MCF 10A (cell line): ENCODE measurements at regions not wholly inside any gene's neighbourhood (a gene's known extent, or its start where the extent isn't known, plus 50 kb on each side); places are given as distances from the start of the nearest gene placed in this dataset.

Source experiments
- BruUV-seq: library from RNA; stranded (reverse); fragments of 400-500 nt; replicated peaks from 2 replicates; lab custom pipeline; 2021; lab: Mats Ljungman, UMichigan
- CTCF ChIA-PET: fragments of 300-600 bp; sonication (Branson Sonifier 250); formaldehyde crosslinking; extraction: SDS; loops from one replicate; lab custom pipeline; 2021; ENCODE audit warnings: antibody characterized with exemption, inconsistent platforms; lab: Yijun Ruan, JAX
- POLR2A ChIA-PET: fragments of 300-600, 350-650 bp; sonication (Branson Sonifier 250); formaldehyde crosslinking; extraction: SDS; loops from one replicate; lab custom pipeline; 2020; ENCODE audit warnings: antibody characterized with exemption, inconsistent platforms; lab: Yijun Ruan, JAX
- DNase-seq: peaks from one replicate; pipeline ENCODE4 v3.0.0-alpha.2; 2018; ENCODE audit not compliant: unreplicated experiment
- H3K27ac Mint-ChIP-seq: one replicate; pipeline ENCODE4 v1.8.0; 2022; ENCODE audit warnings: mild to moderate bottlenecking, low read depth, mixed read lengths; ENCODE audit not compliant: unreplicated experiment
- H3K27me3 Mint-ChIP-seq: one replicate; pipeline ENCODE4 v1.8.0; 2022; ENCODE audit warnings: mixed read lengths; ENCODE audit not compliant: insufficient read depth, unreplicated experiment
- H3K36me3 Mint-ChIP-seq: one replicate; pipeline ENCODE4 v1.8.0; 2022; ENCODE audit warnings: mild to moderate bottlenecking, moderate library complexity, mixed read lengths; ENCODE audit not compliant: insufficient read depth, unreplicated experiment
- H3K4me1 Mint-ChIP-seq: one replicate; pipeline ENCODE4 v1.8.0; 2022; ENCODE audit warnings: mixed read lengths; ENCODE audit not compliant: insufficient read depth, unreplicated experiment
- H3K4me3 Mint-ChIP-seq: one replicate; pipeline ENCODE4 v1.8.0; 2022; ENCODE audit warnings: mild to moderate bottlenecking, moderate library complexity, mixed read lengths; ENCODE audit not compliant: unreplicated experiment
- H3K9me3 Mint-ChIP-seq: one replicate; pipeline ENCODE4 v1.8.0; 2022; ENCODE audit warnings: mixed read lengths; ENCODE audit not compliant: unreplicated experiment
- intact Hi-C: fragments of 100-400 bp; cut with micrococcal nuclease; formaldehyde crosslinking; loops from 2 replicates; pipeline ENCODE4 v1.14.1; 2022
- TF ChIP-seq, protein P1 (sequence below): fragments of 200-600 bp; IDR thresholded peaks from one replicate; pipeline ENCODE4 v1.8.0; 2022; ENCODE audit warnings: antibody characterized with exemption, mild to moderate bottlenecking; ENCODE audit not compliant: unreplicated experiment

DNA sequence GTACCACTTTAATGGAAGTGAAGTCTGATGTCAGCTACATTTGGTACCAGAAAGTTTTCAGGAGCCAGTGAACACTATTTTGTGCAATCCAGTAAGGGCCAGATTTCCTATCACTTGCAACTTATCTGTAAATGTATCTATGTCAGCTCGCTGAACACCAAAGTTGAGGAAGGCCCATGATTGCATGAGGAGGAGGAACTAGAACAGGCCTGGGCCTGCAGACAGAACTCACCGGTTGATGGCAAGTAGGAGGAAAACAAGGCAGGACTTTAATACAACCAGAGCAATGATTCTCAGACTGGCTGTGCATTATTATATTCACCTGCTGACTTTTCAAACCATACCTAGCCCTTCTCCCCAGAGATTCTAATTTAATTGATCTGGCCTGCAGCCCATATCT, 540.2 kb downstream of the CETN3 start:
- no peaks in the 10 kb centered on the region for H3K36me3 Mint-ChIP-seq
- ChIA-PET CTCF (interaction anchor here (0.7 kb wide), 1 partner anchor 118 kb away, joined by 3 read pairs; no protein-coding TSS in a partner anchor), POLR2A (interaction anchor here (0.9 kb wide), 1 partner anchor 266 kb away, joined by 3 read pairs; no protein-coding TSS in a partner anchor)
- no peaks in the 10 kb centered on the region for H3K9me3 Mint-ChIP-seq
- no peak overlapping the region for H3K27ac Mint-ChIP-seq
- TF ChIP-seq, protein P1, sequence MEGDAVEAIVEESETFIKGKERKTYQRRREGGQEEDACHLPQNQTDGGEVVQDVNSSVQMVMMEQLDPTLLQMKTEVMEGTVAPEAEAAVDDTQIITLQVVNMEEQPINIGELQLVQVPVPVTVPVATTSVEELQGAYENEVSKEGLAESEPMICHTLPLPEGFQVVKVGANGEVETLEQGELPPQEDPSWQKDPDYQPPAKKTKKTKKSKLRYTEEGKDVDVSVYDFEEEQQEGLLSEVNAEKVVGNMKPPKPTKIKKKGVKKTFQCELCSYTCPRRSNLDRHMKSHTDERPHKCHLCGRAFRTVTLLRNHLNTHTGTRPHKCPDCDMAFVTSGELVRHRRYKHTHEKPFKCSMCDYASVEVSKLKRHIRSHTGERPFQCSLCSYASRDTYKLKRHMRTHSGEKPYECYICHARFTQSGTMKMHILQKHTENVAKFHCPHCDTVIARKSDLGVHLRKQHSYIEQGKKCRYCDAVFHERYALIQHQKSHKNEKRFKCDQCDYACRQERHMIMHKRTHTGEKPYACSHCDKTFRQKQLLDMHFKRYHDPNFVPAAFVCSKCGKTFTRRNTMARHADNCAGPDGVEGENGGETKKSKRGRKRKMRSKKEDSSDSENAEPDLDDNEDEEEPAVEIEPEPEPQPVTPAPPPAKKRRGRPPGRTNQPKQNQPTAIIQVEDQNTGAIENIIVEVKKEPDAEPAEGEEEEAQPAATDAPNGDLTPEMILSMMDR: no peak
- no peaks in the 10 kb centered on the region for H3K27me3 Mint-ChIP-seq
- no peak for DNase-seq
- H3K4me3 Mint-ChIP-seq: no peak overlapping the region
- H3K4me1 Mint-ChIP-seq: no peaks in the 10 kb centered on the region
- BruUV-seq: no TSS peak
- intact Hi-C loops: no loop called here

DNA sequence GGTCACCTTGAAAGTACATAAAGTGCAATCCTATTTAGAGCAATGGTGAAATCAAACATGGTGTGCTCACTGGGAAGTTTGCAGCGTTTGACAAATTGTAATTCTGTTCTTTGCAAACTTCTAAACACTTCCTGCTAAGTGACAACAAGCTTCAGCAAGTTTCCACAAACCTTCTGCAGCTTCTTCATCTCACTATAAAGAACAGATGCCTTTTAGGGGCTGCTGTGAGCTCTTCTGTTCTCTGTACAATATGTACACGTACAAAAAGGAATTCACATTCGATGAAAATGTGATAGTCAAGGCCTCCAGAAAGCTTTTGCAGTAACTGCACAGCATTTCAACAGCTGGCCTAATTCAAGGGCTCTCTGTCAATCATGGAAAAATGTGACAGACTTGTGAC, 543.1 kb downstream of the CETN3 start:
- no peak for DNase-seq
- POLR2A ChIA-PET: no interaction called here
- H3K4me3 Mint-ChIP-seq: no peak overlapping the region
- no peaks in the 10 kb centered on the region for H3K27me3 Mint-ChIP-seq
- no peak overlapping the region for H3K27ac Mint-ChIP-seq
- H3K36me3 Mint-ChIP-seq: no peaks in the 10 kb centered on the region
- CTCF ChIA-PET: no interaction called here
- intact Hi-C loops: no loop called here
- H3K9me3 Mint-ChIP-seq: no peaks in the 10 kb centered on the region
- TF ChIP-seq, protein P1: no peak
- BruUV-seq: no TSS peak
- H3K4me1 Mint-ChIP-seq: no peaks in the 10 kb centered on the region

DNA sequence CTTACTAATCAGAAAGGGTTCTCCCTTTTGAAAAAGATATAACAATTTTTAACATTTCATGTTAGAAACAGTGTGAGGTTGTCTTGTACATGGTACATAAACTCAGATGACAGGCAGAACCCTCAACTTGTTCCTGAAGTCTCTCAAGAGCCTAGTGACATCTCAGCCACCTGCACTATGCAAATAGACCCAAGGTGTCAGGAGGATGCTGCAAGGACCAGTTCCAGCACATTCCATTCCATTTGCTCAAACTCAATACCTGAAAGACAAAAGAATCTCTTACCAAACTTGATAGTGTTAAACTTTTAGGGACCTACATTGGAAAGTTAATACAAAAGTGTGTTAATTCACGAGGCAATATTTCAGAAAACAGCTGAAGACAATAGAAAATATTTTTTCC, 544.6 kb downstream of the CETN3 start:
- no peaks in the 10 kb centered on the region for H3K36me3 Mint-ChIP-seq
- H3K4me3 Mint-ChIP-seq: no peak overlapping the region
- no peak overlapping the region for H3K27ac Mint-ChIP-seq
- CTCF ChIA-PET: no interaction called here
- no peaks in the 10 kb centered on the region for H3K9me3 Mint-ChIP-seq
- DNase-seq: no peak
- H3K4me1 Mint-ChIP-seq: no peaks in the 10 kb centered on the region
- no TSS peak for BruUV-seq
- no peaks in the 10 kb centered on the region for H3K27me3 Mint-ChIP-seq
- intact Hi-C loops: no loop called here
- POLR2A ChIA-PET: no interaction called here
- TF ChIP-seq, protein P1: no peak

DNA sequence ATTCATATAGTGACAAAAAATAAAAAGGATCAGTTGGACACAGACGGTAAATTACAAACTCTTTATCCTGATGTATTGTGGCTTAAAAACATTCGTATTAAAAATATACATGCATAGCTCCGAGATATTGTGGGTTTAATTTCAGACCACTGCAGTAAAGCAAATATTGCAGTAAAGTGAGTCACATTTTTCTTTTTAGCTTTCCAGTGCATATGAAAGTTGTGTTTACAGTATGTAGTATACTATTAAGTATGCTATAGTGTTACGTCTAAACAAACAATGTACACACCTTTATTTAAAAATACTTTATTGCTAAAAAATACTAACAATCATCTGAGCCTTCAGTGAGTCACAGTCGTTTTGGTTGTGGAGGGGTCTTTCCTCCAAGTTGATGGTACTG, 551.8 kb downstream of the CETN3 start:
- no peaks in the 10 kb centered on the region for H3K27me3 Mint-ChIP-seq
- no peaks in the 10 kb centered on the region for H3K36me3 Mint-ChIP-seq
- TF ChIP-seq, protein P1: no peak
- no peak for DNase-seq
- intact Hi-C loops: no loop called here
- peaks cover 7% of the 10 kb centered on the region for H3K9me3 Mint-ChIP-seq
- H3K4me1 Mint-ChIP-seq: no peaks in the 10 kb centered on the region
- CTCF ChIA-PET: no interaction called here
- BruUV-seq: no TSS peak
- no peak overlapping the region for H3K27ac Mint-ChIP-seq
- POLR2A ChIA-PET: no interaction called here
- H3K4me3 Mint-ChIP-seq: no peak overlapping the region
